Activated CD8-positive, alpha-beta T cell treated with anti-CD3 and anti-CD28 coated beads for 36 hours (primary cell): ENCODE measurements at regions not wholly inside any gene's neighbourhood (a gene's known extent, or its start where the extent isn't known, plus 50 kb on each side); places are given as distances from the start of the nearest gene placed in this dataset.

Experiments used
- ATAC-seq: fragments of 200-7000 bp; cut with Tn5 transposase; one replicate; pipeline ENCODE4 v1.10.0; 2021; ENCODE audit warnings: mild to moderate bottlenecking, moderate library complexity
- CTCF ChIA-PET: fragments of 350-600 bp; sonication (Branson Sonifier 250); formaldehyde crosslinking; loops from one replicate; lab custom pipeline; 2021; ENCODE audit warnings: antibody characterized with exemption; lab: Charles Lee
- POLR2A ChIA-PET: fragments of 350-600 bp; sonication (Branson Sonifier 250); formaldehyde crosslinking; loops from one replicate; lab custom pipeline; 2021; ENCODE audit warnings: antibody characterized with exemption; lab: Charles Lee
- DNase-seq: peaks from one replicate; pipeline ENCODE4 v3.0.0-alpha.2; 2020
- H3K27ac Mint-ChIP-seq: one replicate; pipeline ENCODE4 v1.8.0; 2021; ENCODE audit warnings: mild to moderate bottlenecking, mixed read lengths
- H3K27me3 Mint-ChIP-seq: one replicate; pipeline ENCODE4 v1.8.0; 2021; ENCODE audit warnings: mixed read lengths
- H3K36me3 Mint-ChIP-seq: one replicate; pipeline ENCODE4 v1.8.0; 2021; ENCODE audit warnings: low read depth, mixed read lengths
- H3K4me1 Mint-ChIP-seq: one replicate; pipeline ENCODE4 v1.8.0; 2021; ENCODE audit warnings: low read depth, mixed read lengths
- H3K4me3 Mint-ChIP-seq: one replicate; pipeline ENCODE4 v1.8.0; 2021; ENCODE audit warnings: mild to moderate bottlenecking, moderate library complexity, mixed read lengths
- H3K9me3 Mint-ChIP-seq: one replicate; pipeline ENCODE4 v1.8.0; 2021; ENCODE audit warnings: mixed read lengths
- CTCF ChIP-seq: fragments of 200-600 bp; IDR thresholded peaks from one replicate; pipeline ENCODE4 v1.8.0; 2022; ENCODE audit warnings: antibody characterized with exemption, mild to moderate bottlenecking
- intact Hi-C: fragments of 100-400 bp; cut with micrococcal nuclease; formaldehyde crosslinking; loops from one replicate; pipeline ENCODE4 v1.10.0; 2022

DNA sequence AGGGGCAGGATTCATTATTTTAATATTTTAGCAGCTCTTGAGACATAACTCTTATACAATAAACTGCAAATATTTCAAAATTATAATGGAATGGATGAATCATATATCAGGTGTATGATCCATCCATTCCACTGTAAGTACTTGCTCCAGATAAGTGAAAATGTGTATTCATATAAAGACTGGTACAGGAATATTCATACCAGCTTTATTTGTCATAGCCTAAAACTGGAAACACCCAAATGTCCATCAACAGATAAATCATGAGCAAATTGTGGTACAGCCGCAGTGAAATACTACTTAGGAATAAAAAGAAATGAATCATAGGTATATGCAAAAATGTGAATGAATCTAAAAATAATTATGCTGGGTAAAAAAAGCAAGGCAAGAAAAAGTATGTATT is 263.6 kb upstream of the SYT10 start:
- POLR2A ChIA-PET: no interaction called here
- intact Hi-C loops: no loop called here
- TF ChIP-seq CTCF: no peak
- H3K9me3 Mint-ChIP-seq: peaks cover 5% of the 10 kb centered on the region
- H3K27ac Mint-ChIP-seq: no peak overlapping the region
- DNase-seq (no peak), ATAC-seq (no peak)
- H3K27me3 Mint-ChIP-seq: no peaks in the 10 kb centered on the region
- no peaks in the 10 kb centered on the region for H3K4me1 Mint-ChIP-seq
- H3K4me3 Mint-ChIP-seq: no peak overlapping the region
- no peaks in the 10 kb centered on the region for H3K36me3 Mint-ChIP-seq
- CTCF ChIA-PET: no interaction called here

GRCh38 chr12:33706927-33707326 is 267.3 kb upstream of the SYT10 start:
- Mint-ChIP-seq H3K4me3 (no peak overlapping the region), H3K27me3 (no peaks in the 10 kb centered on the region), H3K4me1 (no peaks in the 10 kb centered on the region), H3K36me3 (no peaks in the 10 kb centered on the region), H3K27ac (no peak overlapping the region), H3K9me3 (peaks cover 5% of the 10 kb centered on the region)
- intact Hi-C loops: no loop called here
- ChIA-PET CTCF (no interaction called here), POLR2A (no interaction called here)
- no peak for TF ChIP-seq CTCF
- no peak for ATAC-seq
- DNase-seq: no peak

DNA sequence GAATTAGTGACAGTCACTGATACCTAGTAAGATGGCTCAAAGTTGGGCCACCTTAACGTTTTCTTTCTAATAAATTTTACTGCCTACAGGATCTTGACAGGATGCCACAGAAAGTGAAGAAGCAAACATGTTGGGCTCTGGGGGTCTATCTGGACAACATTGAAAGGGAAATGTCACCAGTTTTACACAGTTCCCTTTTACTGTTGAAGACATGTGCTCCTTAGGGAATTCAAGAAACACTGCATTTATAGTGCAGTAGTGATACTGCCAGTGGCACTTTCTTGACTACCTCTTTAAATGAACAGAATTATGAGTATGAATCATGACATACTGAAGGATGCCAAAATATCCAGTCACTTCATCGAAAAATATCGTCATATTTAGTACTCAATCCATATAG is 269.3 kb upstream of the SYT10 start:
- POLR2A ChIA-PET: no interaction called here
- ATAC-seq: no peak
- H3K27me3 Mint-ChIP-seq: no peaks in the 10 kb centered on the region
- H3K4me1 Mint-ChIP-seq: no peaks in the 10 kb centered on the region
- no peak overlapping the region for H3K27ac Mint-ChIP-seq
- intact Hi-C loops: no loop called here
- H3K4me3 Mint-ChIP-seq: no peak overlapping the region
- no peak for TF ChIP-seq CTCF
- DNase-seq: no peak
- no peaks in the 10 kb centered on the region for H3K36me3 Mint-ChIP-seq
- peaks cover 9% of the 10 kb centered on the region for H3K9me3 Mint-ChIP-seq
- CTCF ChIA-PET: no interaction called here

GRCh38 chr12:33710548-33710947 is 270.9 kb upstream of the SYT10 start:
- TF ChIP-seq CTCF: no peak
- H3K36me3 Mint-ChIP-seq: no peaks in the 10 kb centered on the region
- H3K4me1 Mint-ChIP-seq: no peaks in the 10 kb centered on the region
- intact Hi-C loops: no loop called here
- DNase-seq (no peak), ATAC-seq (no peak)
- ChIA-PET POLR2A (no interaction called here), CTCF (no interaction called here)
- H3K27ac Mint-ChIP-seq: no peak overlapping the region
- peaks cover 6% of the 10 kb centered on the region for H3K9me3 Mint-ChIP-seq
- H3K27me3 Mint-ChIP-seq: no peaks in the 10 kb centered on the region
- no peak overlapping the region for H3K4me3 Mint-ChIP-seq

- no peak for DNase-seq
- Mint-ChIP-seq H3K27me3 (no peaks in the 10 kb centered on the region), H3K4me3 (no peak overlapping the region), H3K36me3 (no peaks in the 10 kb centered on the region), H3K27ac (no peak overlapping the region), H3K9me3 (peaks cover 4% of the 10 kb centered on the region), H3K4me1 (no peaks in the 10 kb centered on the region)
- CTCF ChIA-PET: no interaction called here
- POLR2A ChIA-PET: no interaction called here
- no peak for TF ChIP-seq CTCF
- intact Hi-C loops: no loop called here
- ATAC-seq: no peak
These were observed 279.0 kb upstream of the SYT10 start for GRCh38 chr12:33718631-33719030.
